ENCODE measurements at regions not wholly inside any gene's neighbourhood (a gene's known extent, or its start where the extent isn't known, plus 50 kb on each side); places are given as distances from the start of the nearest gene placed in this dataset.

DNA sequence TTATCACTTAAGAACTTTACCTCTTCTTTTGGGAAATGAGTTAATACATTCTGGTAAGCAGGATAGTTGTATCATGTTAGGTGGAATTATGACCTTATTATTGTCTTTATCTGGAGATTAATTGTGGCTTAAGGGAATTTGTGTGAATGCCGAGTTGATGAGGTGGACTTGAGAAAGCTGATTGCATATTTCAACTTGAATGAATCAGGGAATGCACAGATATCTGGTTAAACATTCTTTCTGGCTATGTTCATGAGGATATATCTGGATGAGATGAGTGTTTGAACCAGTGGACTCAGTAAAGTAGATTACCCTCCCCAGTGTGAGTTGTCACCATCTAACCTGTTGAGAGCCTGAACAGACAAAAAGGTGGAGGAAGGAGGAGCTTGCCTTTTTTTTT is 326.1 kb upstream of the GOT2 start:
- TF ChIP-seq POLR2A (IDR thresholded peaks at IDR 0.05): no peak
- TF ChIP-seq, protein P1, sequence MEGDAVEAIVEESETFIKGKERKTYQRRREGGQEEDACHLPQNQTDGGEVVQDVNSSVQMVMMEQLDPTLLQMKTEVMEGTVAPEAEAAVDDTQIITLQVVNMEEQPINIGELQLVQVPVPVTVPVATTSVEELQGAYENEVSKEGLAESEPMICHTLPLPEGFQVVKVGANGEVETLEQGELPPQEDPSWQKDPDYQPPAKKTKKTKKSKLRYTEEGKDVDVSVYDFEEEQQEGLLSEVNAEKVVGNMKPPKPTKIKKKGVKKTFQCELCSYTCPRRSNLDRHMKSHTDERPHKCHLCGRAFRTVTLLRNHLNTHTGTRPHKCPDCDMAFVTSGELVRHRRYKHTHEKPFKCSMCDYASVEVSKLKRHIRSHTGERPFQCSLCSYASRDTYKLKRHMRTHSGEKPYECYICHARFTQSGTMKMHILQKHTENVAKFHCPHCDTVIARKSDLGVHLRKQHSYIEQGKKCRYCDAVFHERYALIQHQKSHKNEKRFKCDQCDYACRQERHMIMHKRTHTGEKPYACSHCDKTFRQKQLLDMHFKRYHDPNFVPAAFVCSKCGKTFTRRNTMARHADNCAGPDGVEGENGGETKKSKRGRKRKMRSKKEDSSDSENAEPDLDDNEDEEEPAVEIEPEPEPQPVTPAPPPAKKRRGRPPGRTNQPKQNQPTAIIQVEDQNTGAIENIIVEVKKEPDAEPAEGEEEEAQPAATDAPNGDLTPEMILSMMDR (IDR thresholded peaks at IDR 0.05): no peak

All from uterus (tissue), 2 donors.